Lung (tissue), 11 donors: ENCODE measurements at regions not wholly inside any gene's neighbourhood (a gene's known extent, or its start where the extent isn't known, plus 50 kb on each side); places are given as distances from the start of the nearest gene placed in this dataset.
"Not testable (repeated sequence)": the region's sequence is repeated elsewhere in the genome, so short reads cannot be mapped to it uniquely, and the experiment has no call there.

Experiments
- ATAC-seq: fragments of 200-7000 bp; cut with Tn5 transposase; one replicate; pipeline ENCODE4 v1.9.1; 2020; ENCODE audit warnings: moderate number of reproducible peaks; ENCODE audit not compliant: insufficient read depth, low FRiP score
- DNase-seq, 3 donors: peaks; one replicate each; pipeline ENCODE4 v3.0.0-alpha.2; 2013 to 2017
- H3K27ac ChIP-seq, 2 donors: one replicate each; pipeline ENCODE4 v1.5.1; 2013; ENCODE audit warnings: mild to moderate bottlenecking in 2 of 2, moderate library complexity in 2 of 2, control low read depth in 1 of 2, inconsistent platforms in 1 of 2, low read depth in 1 of 2, low read length in 1 of 2
- H3K27me3 ChIP-seq, 3 donors: one replicate each; pipeline ENCODE4 v1.5.1; 2013; ENCODE audit warnings: low read length in 2 of 3; ENCODE audit not compliant: control insufficient read depth in 3 of 3, insufficient read depth in 3 of 3
- H3K36me3 ChIP-seq, 4 donors: one replicate each; pipeline ENCODE4 v1.5.1; 2013; ENCODE audit warnings: low read length in 4 of 4, mild to moderate bottlenecking in 1 of 4, moderate library complexity in 1 of 4; ENCODE audit not compliant: control insufficient read depth in 4 of 4, insufficient read depth in 4 of 4
- H3K4me1 ChIP-seq, 5 donors: one replicate each; pipeline ENCODE4 v1.5.1; 2013; ENCODE audit warnings: low read length in 5 of 5, mild to moderate bottlenecking in 2 of 5, moderate library complexity in 1 of 5; ENCODE audit not compliant: control insufficient read depth in 5 of 5, insufficient read depth in 5 of 5
- H3K4me3 ChIP-seq: one replicate; pipeline ENCODE4 v1.5.1; 2013; ENCODE audit warnings: mild to moderate bottlenecking, control low read depth, moderate library complexity
- H3K9ac ChIP-seq, 2 donors: one replicate each; pipeline ENCODE4 v1.5.1; 2013; ENCODE audit warnings: low read length in 2 of 2, control low read depth in 1 of 2; ENCODE audit not compliant: insufficient read depth in 1 of 2
- H3K9me3 ChIP-seq, 4 donors: one replicate each; pipeline ENCODE4 v1.5.1; 2013; ENCODE audit warnings: low read length in 3 of 4, mild to moderate bottlenecking in 1 of 4, moderate library complexity in 1 of 4; ENCODE audit not compliant: control insufficient read depth in 4 of 4, insufficient read depth in 3 of 4
- WGBS, 2 donors: extraction: QIAGEN DNeasy Blood & Tissue Kit; methylation state at CpG; one replicate each; pipeline ENCODE4 v1.1.7; 2013; 5-methylcytosine and 5-hydroxymethylcytosine counted together
- TF ChIP-seq, protein P1 (sequence below): IDR thresholded peaks from 2 replicates; pipeline ENCODE4 v1.5.1; 2012; ENCODE audit warnings: mild to moderate bottlenecking; ENCODE audit errors: control extremely low read depth, extremely low read depth
- donor health status: control.
- donor health status: control.
- donor health status: Bipolar disorder and iron deficiency.
- donor health status: healthy.
- donor health status: DM: yes; HTN: yes; CAD: no.

DNA sequence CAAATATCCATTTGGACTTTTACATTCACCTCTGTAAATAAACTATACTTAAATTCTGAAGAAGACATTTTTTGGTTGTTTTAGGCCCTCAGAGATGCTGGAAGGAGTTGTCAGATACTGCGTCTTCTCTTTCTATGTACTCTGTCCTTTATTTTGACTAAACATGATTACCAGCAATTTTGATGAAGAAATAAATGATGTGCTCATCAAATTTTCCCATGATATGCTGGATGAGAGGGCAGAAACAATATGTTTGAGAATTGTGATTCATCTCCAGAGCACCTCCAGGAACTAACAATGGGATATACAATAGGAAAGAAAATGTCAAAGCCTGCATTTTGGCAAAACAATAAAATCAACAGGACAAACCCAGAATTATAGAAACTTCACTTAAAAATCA, 481.6 kb upstream of the HS3ST5 start:
- no peak for ATAC-seq
- 93 to 96% methylated on average over 1 of the region's 1 CpG for WGBS, 2 donors

GRCh38 chr6:114816678-114817077, 473.9 kb upstream of the HS3ST5 start:
- no peaks in the 10 kb centered on the region for H3K36me3 ChIP-seq
- no peak overlapping the region for H3K9ac ChIP-seq
- no peak for ATAC-seq
- no peaks in the 10 kb centered on the region for H3K27me3 ChIP-seq
- no peak for DNase-seq
- no peak overlapping the region for H3K4me3 ChIP-seq
- no peak overlapping the region for H3K27ac ChIP-seq
- H3K4me1 ChIP-seq, result no peaks in the 10 kb centered on the region
- no peaks in the 10 kb centered on the region for H3K9me3 ChIP-seq
- TF ChIP-seq, protein P1, sequence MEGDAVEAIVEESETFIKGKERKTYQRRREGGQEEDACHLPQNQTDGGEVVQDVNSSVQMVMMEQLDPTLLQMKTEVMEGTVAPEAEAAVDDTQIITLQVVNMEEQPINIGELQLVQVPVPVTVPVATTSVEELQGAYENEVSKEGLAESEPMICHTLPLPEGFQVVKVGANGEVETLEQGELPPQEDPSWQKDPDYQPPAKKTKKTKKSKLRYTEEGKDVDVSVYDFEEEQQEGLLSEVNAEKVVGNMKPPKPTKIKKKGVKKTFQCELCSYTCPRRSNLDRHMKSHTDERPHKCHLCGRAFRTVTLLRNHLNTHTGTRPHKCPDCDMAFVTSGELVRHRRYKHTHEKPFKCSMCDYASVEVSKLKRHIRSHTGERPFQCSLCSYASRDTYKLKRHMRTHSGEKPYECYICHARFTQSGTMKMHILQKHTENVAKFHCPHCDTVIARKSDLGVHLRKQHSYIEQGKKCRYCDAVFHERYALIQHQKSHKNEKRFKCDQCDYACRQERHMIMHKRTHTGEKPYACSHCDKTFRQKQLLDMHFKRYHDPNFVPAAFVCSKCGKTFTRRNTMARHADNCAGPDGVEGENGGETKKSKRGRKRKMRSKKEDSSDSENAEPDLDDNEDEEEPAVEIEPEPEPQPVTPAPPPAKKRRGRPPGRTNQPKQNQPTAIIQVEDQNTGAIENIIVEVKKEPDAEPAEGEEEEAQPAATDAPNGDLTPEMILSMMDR, result no peak

More for the DNA sequence above, 481.6 kb upstream of the HS3ST5 start:
- no peak overlapping the region for H3K9ac ChIP-seq
- DNase-seq, result no peak
- no peak overlapping the region for H3K4me3 ChIP-seq
- H3K4me1 ChIP-seq, result peaks cover 0 to 8% (median 0%) of the 10 kb centered on the region in 5 donors
- H3K9me3 ChIP-seq, result no peaks in the 10 kb centered on the region
- TF ChIP-seq, protein P1, result no peak
- H3K27me3 ChIP-seq, result no peaks in the 10 kb centered on the region
- no peaks in the 10 kb centered on the region for H3K36me3 ChIP-seq
- no peak overlapping the region for H3K27ac ChIP-seq

- Histone ChIP-seq H3K27me3 (no peaks in the 10 kb centered on the region), H3K27ac (no peak overlapping the region)
- TF ChIP-seq, protein P1, result no peak
Measured at GRCh38 chr6:114810468-114810867, 467.6 kb upstream of the HS3ST5 start.

GRCh38 chr6:114805426-114805825, 462.6 kb upstream of the HS3ST5 start:
- 88 to 92% methylated on average over 11 to 12 of the region's 12 CpGs for WGBS, 2 donors
- not testable (repeated sequence) for H3K9me3 ChIP-seq, DNase-seq, H3K4me1 ChIP-seq, H3K27me3 ChIP-seq, ATAC-seq, H3K9ac ChIP-seq, H3K36me3 ChIP-seq, H3K27ac ChIP-seq, H3K4me3 ChIP-seq

More at GRCh38 chr6:114810468-114810867, 467.6 kb upstream of the HS3ST5 start:
- Histone ChIP-seq H3K4me1 (no peaks in the 10 kb centered on the region), H3K9ac (no peak overlapping the region), H3K9me3 (peaks cover 0 to 1% (median 0%) of the 10 kb centered on the region in 4 donors), H3K36me3 (no peaks in the 10 kb centered on the region), H3K4me3 (no peak overlapping the region)
- no peak for DNase-seq
- WGBS, 2 donors, result 86 to 90% methylated on average over 3 of the region's 3 CpGs
- no peak for ATAC-seq
